ENCODE measurements at regions not wholly inside any gene's neighbourhood (a gene's known extent, or its start where the extent isn't known, plus 50 kb on each side); places are given as distances from the start of the nearest gene placed in this dataset.

- no peak for DNase-seq (ENCODE audit: low read depth)
- no peak for TF ChIP-seq CTCF (IDR thresholded peaks at IDR 0.05; ENCODE audit: low read depth, low read length, missing control alignments)
- H3K4me3 ChIP-seq (ENCODE audit: low read depth, low read length): no peak overlapping the region
Observed at GRCh38 chr14:100644784-100645183, 57.6 kb upstream of the BEGAIN start.

GRCh38 chr14:100645196-100645981, 58.2 kb upstream of the BEGAIN start:
- no peak overlapping the region for H3K4me3 ChIP-seq (ENCODE audit: low read depth, low read length)
- peak; percentile 68 for TF ChIP-seq CTCF (IDR thresholded peaks at IDR 0.05; ENCODE audit: low read depth, low read length, missing control alignments)
- peak; percentile 37 for DNase-seq (ENCODE audit: low read depth)

- no peak overlapping the region for H3K4me3 ChIP-seq (ENCODE audit: low read depth, low read length)
- no peak for TF ChIP-seq CTCF (IDR thresholded peaks at IDR 0.05; ENCODE audit: low read depth, low read length, missing control alignments)
- DNase-seq (ENCODE audit: low read depth): no peak
Observed at GRCh38 chr14:100645982-100646314, 58.7 kb upstream of the BEGAIN start.

- no peak for DNase-seq (ENCODE audit: low read depth)
- no peak overlapping the region for H3K4me3 ChIP-seq (ENCODE audit: low read depth, low read length)
- no peak for TF ChIP-seq CTCF (IDR thresholded peaks at IDR 0.05; ENCODE audit: low read depth, low read length, missing control alignments)
Observed at GRCh38 chr14:100648474-100649172, 61.4 kb upstream of the BEGAIN start.

GRCh38 chr14:100649173-100649519, 61.9 kb upstream of the BEGAIN start:
- H3K4me3 ChIP-seq (ENCODE audit: low read depth, low read length): no peak overlapping the region
- TF ChIP-seq CTCF (IDR thresholded peaks at IDR 0.05; ENCODE audit: low read depth, low read length, missing control alignments): no peak
- no peak for DNase-seq (ENCODE audit: low read depth)

GRCh38 chr14:100651999-100652508, 64.8 kb upstream of the BEGAIN start:
- DNase-seq (ENCODE audit: low read depth): no peak
- TF ChIP-seq CTCF (IDR thresholded peaks at IDR 0.05; ENCODE audit: low read depth, low read length, missing control alignments): no peak
- H3K4me3 ChIP-seq (ENCODE audit: low read depth, low read length): no peak overlapping the region
